ENCODE measurements at regions not wholly inside any gene's neighbourhood (a gene's known extent, or its start where the extent isn't known, plus 50 kb on each side); places are given as distances from the start of the nearest gene placed in this dataset.
"Not testable (repeated sequence)": the region's sequence is repeated elsewhere in the genome, so short reads cannot be mapped to it uniquely, and the experiment has no call there.

DNA sequence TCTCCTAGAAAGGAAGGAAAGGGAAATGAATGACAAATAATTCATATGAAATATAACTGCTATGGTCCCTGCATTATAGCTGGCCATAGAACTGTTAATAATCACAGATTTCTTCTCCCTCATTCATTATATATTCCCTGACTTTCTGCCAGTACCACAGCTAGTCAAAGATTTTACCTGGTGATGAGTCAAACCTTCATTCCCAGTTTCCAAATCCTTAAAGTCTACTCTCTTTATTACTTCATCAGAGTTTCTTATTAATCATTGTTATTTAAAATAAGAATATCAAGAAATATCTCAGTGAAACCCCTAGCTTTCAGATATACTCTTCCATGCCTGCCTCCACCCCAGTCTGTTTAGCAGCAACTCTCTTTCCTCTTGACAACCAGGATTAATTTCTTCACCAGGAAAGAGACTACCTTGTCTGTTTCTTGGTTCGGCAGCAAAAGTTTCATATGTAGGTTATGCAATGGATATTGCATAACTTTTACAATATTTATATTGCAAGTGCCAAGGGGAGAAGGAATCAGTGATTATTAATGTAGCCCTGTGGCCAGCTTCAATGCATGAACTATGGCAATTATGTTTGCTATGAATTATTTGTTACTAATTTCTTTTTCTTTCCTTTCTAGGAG lies 533.8 kb downstream of the FBXO15 start:
- DNase-seq, result no peak

GRCh38 chr18:73597832-73598615 lies 549.6 kb downstream of the FBXO15 start:
- DNase-seq, result no peak

DNA sequence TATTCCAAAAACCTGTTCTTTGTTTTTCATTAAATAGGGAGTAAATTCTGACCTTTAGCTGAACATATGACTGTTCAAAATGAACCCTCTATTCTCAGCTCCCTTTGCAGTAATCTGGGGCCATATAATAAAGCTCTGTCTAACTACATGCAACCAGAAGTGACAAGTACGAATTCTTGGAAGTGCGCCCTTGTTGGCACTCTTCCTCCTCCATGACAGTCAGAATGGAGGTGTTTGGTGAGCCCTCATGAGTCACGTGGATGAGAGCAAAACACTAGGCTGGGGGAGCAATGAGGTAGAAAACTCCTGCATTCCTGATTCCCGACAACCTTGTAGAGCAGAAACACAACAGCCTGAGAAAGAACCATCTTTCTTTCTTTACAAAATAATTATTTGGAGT lies 552.9 kb downstream of the FBXO15 start:
- no peak for DNase-seq

- DNase-seq, result no peak
Observed at GRCh38 chr18:73593207-73593606, 554.4 kb downstream of the FBXO15 start.

DNA sequence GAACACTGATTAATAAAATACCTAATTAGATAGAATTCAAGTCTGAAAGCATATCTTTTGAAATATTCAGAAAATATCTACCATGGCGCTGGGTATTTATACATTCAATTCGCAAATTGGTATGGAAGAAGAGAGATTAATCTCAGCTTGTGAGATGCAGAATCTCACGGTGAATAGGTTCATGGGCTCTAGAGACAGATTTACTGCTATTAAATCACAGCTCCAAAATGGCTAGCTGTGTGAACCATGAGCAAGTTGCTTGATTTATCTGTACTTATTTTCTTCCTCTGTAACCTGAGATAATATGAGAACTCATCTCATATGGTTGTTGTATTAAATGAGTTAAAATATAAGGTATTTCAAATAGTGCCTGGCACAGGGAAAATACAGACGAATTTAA lies 556.7 kb downstream of the FBXO15 start:
- DNase-seq, result no peak

DNA sequence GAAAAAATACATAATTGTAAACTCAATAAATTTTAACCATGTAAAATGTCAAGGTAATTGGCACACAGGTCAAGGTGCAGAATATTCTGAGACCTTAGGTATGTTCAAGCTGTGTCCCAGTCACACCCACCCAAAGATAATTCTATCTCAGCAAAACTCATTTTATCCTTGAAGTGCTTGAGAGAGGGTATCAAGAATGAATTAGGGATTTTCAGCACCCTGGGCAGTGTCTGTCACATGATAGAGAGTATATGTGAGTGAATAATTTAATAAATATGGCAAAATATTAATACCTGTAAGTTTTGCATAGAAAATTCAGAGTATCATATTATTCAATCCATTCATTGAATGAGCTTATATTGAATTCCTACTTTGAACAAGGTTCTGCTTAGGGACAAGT lies 567.9 kb downstream of the FBXO15 start:
- no peak for DNase-seq

DNA sequence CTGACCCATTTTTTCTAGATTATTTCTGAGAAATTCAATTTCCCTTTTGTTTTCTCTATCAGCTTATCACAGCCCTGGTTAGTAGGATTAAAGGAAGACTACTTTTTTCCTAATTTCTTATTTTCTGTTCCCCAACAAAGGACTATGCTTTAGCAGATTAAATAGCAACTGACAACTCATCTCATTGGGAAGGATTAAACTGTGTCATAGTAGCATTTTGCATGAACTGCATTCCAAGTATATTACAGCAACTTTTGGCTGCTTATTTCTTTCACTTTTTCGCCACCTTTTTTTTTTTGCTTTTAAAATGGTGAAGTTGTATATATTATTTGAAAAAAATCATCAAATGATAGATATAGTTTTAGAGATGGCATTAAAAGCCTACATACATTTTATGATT lies 570.3 kb downstream of the FBXO15 start:
- no peak for DNase-seq

- no peak for DNase-seq
Observed at GRCh38 chr18:73563901-73564472, 583.6 kb downstream of the FBXO15 start.

DNA sequence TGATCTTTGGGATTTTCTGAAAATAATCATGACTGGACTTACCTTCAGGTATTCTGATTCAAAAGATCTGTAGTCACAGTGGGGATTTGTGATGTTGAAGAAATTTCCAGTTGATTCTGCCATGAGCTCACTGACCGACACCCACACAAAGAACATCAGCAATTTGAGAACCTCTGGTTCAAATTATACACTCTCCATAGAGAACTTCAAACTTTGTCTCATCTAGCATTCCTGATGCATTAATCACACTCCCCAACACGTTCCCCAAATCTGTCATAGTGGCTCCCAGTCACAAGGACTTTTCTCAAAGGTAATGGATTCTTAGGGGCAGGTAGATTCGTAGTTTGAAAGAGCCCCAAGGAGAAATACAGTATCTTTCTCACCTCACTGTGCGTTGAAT lies 584.3 kb downstream of the FBXO15 start:
- DNase-seq, result no peak

DNA sequence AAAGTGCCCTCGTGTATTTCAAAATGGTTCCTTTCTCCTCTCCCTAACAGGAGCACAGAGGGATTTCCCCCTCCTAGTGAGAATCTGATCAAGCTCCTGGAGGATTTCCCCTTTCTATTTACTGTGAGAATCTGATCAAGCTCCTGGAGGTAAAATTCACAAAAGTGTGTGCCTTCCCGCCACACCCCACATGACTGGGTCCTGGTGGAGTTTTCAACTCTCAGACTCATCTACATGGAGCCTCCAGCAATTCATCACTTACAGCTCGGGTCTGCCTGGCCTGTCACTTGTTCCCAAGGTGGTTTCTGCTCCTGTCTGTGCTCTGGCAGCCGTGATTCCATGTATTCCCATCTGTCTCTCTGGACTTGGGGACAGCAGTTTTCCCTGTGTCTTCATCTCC lies 590.7 kb downstream of the FBXO15 start:
- DNase-seq, result no peak

DNA sequence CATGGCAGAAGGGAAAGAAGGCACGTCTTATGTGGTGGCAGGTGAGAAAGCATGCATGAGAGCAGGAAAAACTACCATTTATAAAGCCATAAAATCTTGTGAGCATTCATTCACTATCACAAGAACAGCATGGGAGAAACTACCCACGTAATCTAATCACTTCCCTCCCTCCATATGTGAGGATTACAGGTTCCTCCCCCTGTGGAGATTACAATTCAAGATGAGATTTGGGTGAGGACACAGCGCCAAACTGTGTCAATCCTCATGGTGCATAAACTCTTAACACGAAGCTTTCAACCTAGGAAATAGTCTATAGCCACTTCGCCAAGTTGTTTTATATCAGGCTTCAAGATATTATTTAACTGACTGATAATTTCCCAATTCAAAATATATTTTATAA lies 595.5 kb downstream of the FBXO15 start:
- DNase-seq, result no peak

GRCh38 chr18:73551211-73551610 lies 596.4 kb downstream of the FBXO15 start:
- DNase-seq, result no peak

DNA sequence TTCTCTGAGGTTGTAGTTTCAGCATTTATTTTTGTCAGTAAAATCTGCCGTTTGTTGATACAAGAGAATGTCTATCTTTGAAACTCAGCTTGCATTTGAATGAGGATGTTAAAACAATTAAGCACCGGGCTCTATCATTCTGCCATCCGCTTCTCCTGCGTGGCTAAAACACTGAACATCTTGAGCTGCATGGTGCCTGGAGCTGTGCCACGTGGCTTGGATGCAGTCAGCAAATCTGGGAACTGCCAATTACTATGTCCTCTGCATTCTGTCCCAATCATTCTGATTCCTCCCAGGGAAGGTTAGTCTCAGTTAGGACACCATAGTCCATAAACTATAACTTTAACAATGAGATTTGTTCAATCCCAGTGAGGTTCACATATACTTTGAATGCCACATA lies 598.4 kb downstream of the FBXO15 start:
- no peak for DNase-seq

- DNase-seq, result no peak
Observed at GRCh38 chr18:73545472-73545871, 602.2 kb downstream of the FBXO15 start.

DNA sequence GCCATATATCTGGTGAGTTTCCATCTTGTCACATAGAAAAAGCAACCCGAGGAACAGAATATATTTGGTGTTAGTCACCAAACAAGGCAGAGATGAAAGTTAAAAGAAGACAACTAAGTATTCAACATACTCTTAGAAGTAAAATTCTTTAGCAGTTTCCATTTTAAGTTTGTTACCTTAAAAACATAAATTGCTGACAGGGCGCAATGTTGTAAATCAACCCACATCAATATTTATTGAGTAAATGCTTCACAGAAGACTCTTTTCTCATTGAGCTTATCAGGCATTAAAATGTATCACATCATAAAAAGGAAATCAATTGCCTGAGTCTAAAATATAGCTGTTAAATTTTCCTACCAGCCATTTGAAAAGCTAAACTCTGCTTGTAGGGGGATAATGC lies 603.0 kb downstream of the FBXO15 start:
- DNase-seq, result no peak

DNA sequence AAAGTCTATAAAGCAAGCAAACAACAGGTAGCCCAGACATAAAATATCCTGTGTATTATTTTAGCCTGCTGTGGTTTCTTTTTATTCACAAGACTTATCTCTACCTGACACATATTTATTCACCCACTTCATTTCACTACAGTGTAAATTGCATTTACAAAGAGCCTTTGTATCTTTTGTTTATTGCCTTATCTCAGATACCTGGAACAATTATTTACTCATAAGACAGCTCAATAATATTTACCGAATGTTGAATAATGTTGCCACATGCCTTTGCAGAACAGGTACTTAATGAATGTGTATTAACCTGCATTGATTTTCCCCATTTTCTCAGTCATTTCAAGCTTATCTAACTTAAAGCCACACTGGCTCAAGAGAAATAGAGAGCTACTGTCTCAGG lies 603.6 kb downstream of the FBXO15 start:
- DNase-seq, result no peak

GRCh38 chr18:73535990-73536389 lies 611.6 kb downstream of the FBXO15 start:
- no peak for DNase-seq

- peak; percentile 42 for DNase-seq
Observed at GRCh38 chr18:73535189-73535588, 612.4 kb downstream of the FBXO15 start.

DNA sequence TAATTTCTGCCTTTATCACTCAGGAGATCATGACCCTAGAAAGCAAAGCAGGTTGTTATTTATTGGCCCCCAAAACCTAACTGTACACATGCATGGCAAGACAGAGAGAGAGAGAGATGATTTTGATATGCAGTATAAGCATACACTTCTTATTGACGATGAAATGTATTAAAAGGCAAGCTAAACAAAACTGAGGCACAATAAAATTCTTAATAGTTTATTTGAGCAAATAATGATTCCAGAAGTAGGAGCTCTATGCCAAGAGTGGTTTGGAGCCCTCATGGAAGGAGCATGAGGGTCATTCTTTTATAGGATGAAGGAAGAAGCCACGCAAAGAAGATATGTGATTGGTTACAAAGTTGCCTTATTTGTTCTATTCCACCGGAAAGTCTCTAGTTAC lies 616.0 kb downstream of the FBXO15 start:
- DNase-seq, result no peak

DNA sequence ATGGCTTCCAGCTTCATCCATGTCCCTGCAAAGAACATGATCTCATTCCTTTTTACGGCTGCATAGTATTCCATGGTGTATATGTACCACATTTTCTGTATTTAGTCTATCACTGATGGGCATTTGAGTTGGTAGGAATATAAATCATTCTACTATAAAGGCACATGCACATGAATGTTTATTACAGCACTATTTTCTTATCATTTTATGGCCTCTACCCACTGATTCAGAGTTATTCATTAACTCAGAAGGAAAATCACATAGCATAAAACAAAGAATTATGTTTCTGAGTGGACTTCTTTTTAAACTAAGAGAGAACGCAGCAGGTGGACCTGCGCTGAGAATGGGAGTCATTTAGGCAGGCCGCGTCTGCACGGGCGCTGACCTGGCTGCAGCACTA lies 619.6 kb downstream of the FBXO15 start:
- no peak for DNase-seq

GRCh38 chr18:73520229-73520628 lies 627.4 kb downstream of the FBXO15 start:
- DNase-seq, result no peak

DNA sequence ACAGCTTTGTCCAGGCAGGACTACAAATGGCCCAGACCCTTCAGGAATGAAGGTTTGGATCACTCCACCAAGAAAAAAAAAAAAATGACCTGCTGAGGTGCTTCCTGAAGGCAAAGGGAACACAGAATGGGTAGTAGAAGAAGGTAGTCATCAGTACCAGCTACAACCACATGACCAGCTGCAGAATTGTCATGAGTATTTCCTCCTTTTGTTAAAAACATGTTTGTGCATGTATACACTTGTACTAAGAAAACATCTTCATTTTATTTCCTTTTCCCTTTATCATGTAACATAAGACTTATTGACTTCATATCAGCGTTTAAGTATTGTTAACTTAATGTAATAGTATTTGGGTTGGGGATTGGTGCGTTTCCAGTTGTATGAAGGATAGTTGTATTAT lies 631.6 kb downstream of the FBXO15 start:
- DNase-seq, result not testable (repeated sequence)

- no peak for DNase-seq
Observed at GRCh38 chr18:73514449-73514848, 633.2 kb downstream of the FBXO15 start.

- DNase-seq, result no peak
Observed at GRCh38 chr18:73511771-73512503, 635.7 kb downstream of the FBXO15 start.

Measured in COR-L47 (cell line).